Neural cell (in vitro differentiated cells): ENCODE measurements at regions not wholly inside any gene's neighbourhood (a gene's known extent, or its start where the extent isn't known, plus 50 kb on each side); places are given as distances from the start of the nearest gene placed in this dataset.

Experiments used
- H2AFZ ChIP-seq: fragments of 200-600, 300-800 bp; sonication (generic), shearing (Covaris generic); 2 replicates; pipeline ENCODE4 v1.6.0; 2014; ENCODE audit warnings: low read depth, mild to moderate bottlenecking, antibody characterized with exemption, low read length, moderate library complexity
- H3F3A ChIP-seq: fragments of 200-600 bp; shearing (Covaris generic); 2 replicates; pipeline ENCODE4 v1.6.1; 2016; ENCODE audit warnings: mild to moderate bottlenecking, moderate library complexity, mixed read lengths, antibody characterized with exemption, low read length; ENCODE audit not compliant: insufficient read depth, poor library complexity, severe bottlenecking
- H3K27ac ChIP-seq: fragments of 200-600, 300-800 bp; sonication (generic), shearing (Covaris generic); 2 replicates; pipeline ENCODE4 v1.5.1; 2014; ENCODE audit warnings: mild to moderate bottlenecking, low read length, moderate library complexity
- H3K27me3 ChIP-seq: fragments of 300-800, 200-600 bp; sonication (generic), shearing (Covaris generic); 2 replicates; pipeline ENCODE4 v1.6.0; 2014; ENCODE audit warnings: mild to moderate bottlenecking, low read depth, low read length, moderate library complexity; ENCODE audit not compliant: insufficient read depth
- H3K36me3 ChIP-seq: fragments of 300-800, 200-600 bp; sonication (generic), shearing (Covaris generic); 2 replicates; pipeline ENCODE4 v1.5.1; 2014; ENCODE audit warnings: mild to moderate bottlenecking, antibody characterized with exemption, low read length, moderate library complexity; ENCODE audit not compliant: insufficient read depth
- H3K4me2 ChIP-seq: fragments of 300-800, 200-600 bp; sonication (generic), shearing (Covaris generic); 2 replicates; pipeline ENCODE4 v1.6.0; 2014; ENCODE audit warnings: mild to moderate bottlenecking, low read length
- H3K4me3 ChIP-seq: fragments of 300-800, 200-600 bp; sonication (generic), shearing (Covaris generic); 2 replicates; pipeline ENCODE4 v1.5.1; 2014; ENCODE audit warnings: mild to moderate bottlenecking, low read length, moderate library complexity
- H3K79me2 ChIP-seq: fragments of 200-600 bp; shearing (Covaris generic); replicated peaks from 2 replicates; pipeline ENCODE4 v1.6.0; 2014; ENCODE audit warnings: mild to moderate bottlenecking, low read length, moderate library complexity; ENCODE audit not compliant: insufficient read depth
- H3K9ac ChIP-seq: fragments of 300-800, 200-600 bp; sonication (generic), shearing (Covaris generic); 2 replicates; pipeline ENCODE4 v1.6.1; 2016; ENCODE audit warnings: mild to moderate bottlenecking, low read length, mixed read lengths
- H3K9me2 ChIP-seq: fragments of 200-600 bp; shearing (Covaris generic); 2 replicates; pipeline ENCODE4 v1.6.1; 2016; ENCODE audit warnings: mild to moderate bottlenecking, low read length, mixed read lengths; ENCODE audit not compliant: insufficient read depth
- H3K9me3 ChIP-seq: fragments of 200-600, 300-800 bp; sonication (generic), shearing (Covaris generic); 2 replicates; pipeline ENCODE4 v1.6.1; 2016; ENCODE audit warnings: mild to moderate bottlenecking, mixed run types, low read length, moderate library complexity, mixed read lengths
- H4K20me1 ChIP-seq: fragments of 200-600 bp; shearing (Covaris generic); 2 replicates; pipeline ENCODE4 v1.6.1; 2016; ENCODE audit warnings: mild to moderate bottlenecking, mixed run types; ENCODE audit not compliant: insufficient read depth
- EP300 ChIP-seq: fragments of 450-650 bp; conservative IDR thresholded peaks from 2 replicates; pipeline ENCODE4 v1.6.1; 2014; ENCODE audit warnings: antibody characterized with exemption, mild to moderate bottlenecking, moderate library complexity; ENCODE audit not compliant: poor library complexity, severe bottlenecking
- EZH2 ChIP-seq: fragments of 200-600, 300-800 bp; shearing (Covaris generic), sonication (generic); IDR thresholded peaks from 2 replicates; pipeline ENCODE4 v1.6.1; 2014; ENCODE audit warnings: antibody characterized with exemption, low read length, borderline replicate concordance, mild to moderate bottlenecking; ENCODE audit not compliant: insufficient read depth, poor library complexity, severe bottlenecking
- MXI1 ChIP-seq: fragments of 450-650 bp; conservative IDR thresholded peaks from 2 replicates; pipeline ENCODE4 v1.6.1; 2014; ENCODE audit warnings: antibody characterized with exemption, mild to moderate bottlenecking; ENCODE audit not compliant: poor library complexity, severe bottlenecking
- POLR2AphosphoS5 ChIP-seq: IDR thresholded peaks from 2 replicates; pipeline ENCODE4 v1.6.1; 2012
- RAD21 ChIP-seq: fragments of 450-650 bp; conservative IDR thresholded peaks from 2 replicates; pipeline ENCODE4 v1.6.1; 2014; ENCODE audit warnings: antibody characterized with exemption, mild to moderate bottlenecking, moderate library complexity
- SMC3 ChIP-seq: fragments of 450-650 bp; conservative IDR thresholded peaks from 2 replicates; pipeline ENCODE4 v1.6.1; 2014; ENCODE audit warnings: antibody characterized with exemption, mild to moderate bottlenecking, moderate library complexity; ENCODE audit not compliant: poor library complexity
- TAF1 ChIP-seq: IDR thresholded peaks from 2 replicates; pipeline ENCODE4 v1.6.1; 2012; ENCODE audit warnings: low read depth
- TF ChIP-seq, protein P1 (sequence below): fragments of 450-650 bp; IDR thresholded peaks from 2 replicates; pipeline ENCODE4 v1.5.1; 2014; ENCODE audit warnings: antibody characterized with exemption, mild to moderate bottlenecking, moderate library complexity; ENCODE audit not compliant: poor library complexity, severe bottlenecking
- TF ChIP-seq, protein P2 (sequence below): IDR thresholded peaks from 2 replicates; pipeline ENCODE4 v1.6.1; 2012; ENCODE audit warnings: borderline replicate concordance

GRCh38 chr18:61697306-61697909, 195.4 kb downstream of the RNF152 start:
- Histone ChIP-seq H3K36me3 (no peaks in the 10 kb centered on the region), H3K4me2 (no peak overlapping the region), H3F3A (no peaks in the 10 kb centered on the region), H3K4me3 (no peak overlapping the region), H3K79me2 (no peaks in the 10 kb centered on the region), H3K9me3 (no peaks in the 10 kb centered on the region), H3K27ac (no peak overlapping the region), H4K20me1 (no peaks in the 10 kb centered on the region), H3K9me2 (no peaks in the 10 kb centered on the region), H3K9ac (no peak overlapping the region), H3K27me3 (no peaks in the 10 kb centered on the region), H2AFZ (no peak overlapping the region)
- TF ChIP-seq EZH2, result no peak
- no peak for TF ChIP-seq SMC3
- TF ChIP-seq EP300, result no peak
- no peak for TF ChIP-seq MXI1
- no peak for TF ChIP-seq POLR2AphosphoS5

- Histone ChIP-seq H3K4me3 (no peak overlapping the region), H3K9ac (no peak overlapping the region), H3K4me2 (no peak overlapping the region), H3K9me2 (no peaks in the 10 kb centered on the region), H3K36me3 (no peaks in the 10 kb centered on the region), H4K20me1 (no peaks in the 10 kb centered on the region), H3K79me2 (no peaks in the 10 kb centered on the region), H2AFZ (no peak overlapping the region), H3K27me3 (no peaks in the 10 kb centered on the region), H3K9me3 (no peaks in the 10 kb centered on the region), H3K27ac (no peak overlapping the region), H3F3A (no peaks in the 10 kb centered on the region)
- TF ChIP-seq, protein P1, sequence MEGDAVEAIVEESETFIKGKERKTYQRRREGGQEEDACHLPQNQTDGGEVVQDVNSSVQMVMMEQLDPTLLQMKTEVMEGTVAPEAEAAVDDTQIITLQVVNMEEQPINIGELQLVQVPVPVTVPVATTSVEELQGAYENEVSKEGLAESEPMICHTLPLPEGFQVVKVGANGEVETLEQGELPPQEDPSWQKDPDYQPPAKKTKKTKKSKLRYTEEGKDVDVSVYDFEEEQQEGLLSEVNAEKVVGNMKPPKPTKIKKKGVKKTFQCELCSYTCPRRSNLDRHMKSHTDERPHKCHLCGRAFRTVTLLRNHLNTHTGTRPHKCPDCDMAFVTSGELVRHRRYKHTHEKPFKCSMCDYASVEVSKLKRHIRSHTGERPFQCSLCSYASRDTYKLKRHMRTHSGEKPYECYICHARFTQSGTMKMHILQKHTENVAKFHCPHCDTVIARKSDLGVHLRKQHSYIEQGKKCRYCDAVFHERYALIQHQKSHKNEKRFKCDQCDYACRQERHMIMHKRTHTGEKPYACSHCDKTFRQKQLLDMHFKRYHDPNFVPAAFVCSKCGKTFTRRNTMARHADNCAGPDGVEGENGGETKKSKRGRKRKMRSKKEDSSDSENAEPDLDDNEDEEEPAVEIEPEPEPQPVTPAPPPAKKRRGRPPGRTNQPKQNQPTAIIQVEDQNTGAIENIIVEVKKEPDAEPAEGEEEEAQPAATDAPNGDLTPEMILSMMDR, result no peak
- TF ChIP-seq MXI1 (no peak), EZH2 (no peak), EP300 (no peak), SMC3 (no peak), POLR2AphosphoS5 (no peak), TAF1 (no peak), RAD21 (no peak)
- TF ChIP-seq, protein P2, sequence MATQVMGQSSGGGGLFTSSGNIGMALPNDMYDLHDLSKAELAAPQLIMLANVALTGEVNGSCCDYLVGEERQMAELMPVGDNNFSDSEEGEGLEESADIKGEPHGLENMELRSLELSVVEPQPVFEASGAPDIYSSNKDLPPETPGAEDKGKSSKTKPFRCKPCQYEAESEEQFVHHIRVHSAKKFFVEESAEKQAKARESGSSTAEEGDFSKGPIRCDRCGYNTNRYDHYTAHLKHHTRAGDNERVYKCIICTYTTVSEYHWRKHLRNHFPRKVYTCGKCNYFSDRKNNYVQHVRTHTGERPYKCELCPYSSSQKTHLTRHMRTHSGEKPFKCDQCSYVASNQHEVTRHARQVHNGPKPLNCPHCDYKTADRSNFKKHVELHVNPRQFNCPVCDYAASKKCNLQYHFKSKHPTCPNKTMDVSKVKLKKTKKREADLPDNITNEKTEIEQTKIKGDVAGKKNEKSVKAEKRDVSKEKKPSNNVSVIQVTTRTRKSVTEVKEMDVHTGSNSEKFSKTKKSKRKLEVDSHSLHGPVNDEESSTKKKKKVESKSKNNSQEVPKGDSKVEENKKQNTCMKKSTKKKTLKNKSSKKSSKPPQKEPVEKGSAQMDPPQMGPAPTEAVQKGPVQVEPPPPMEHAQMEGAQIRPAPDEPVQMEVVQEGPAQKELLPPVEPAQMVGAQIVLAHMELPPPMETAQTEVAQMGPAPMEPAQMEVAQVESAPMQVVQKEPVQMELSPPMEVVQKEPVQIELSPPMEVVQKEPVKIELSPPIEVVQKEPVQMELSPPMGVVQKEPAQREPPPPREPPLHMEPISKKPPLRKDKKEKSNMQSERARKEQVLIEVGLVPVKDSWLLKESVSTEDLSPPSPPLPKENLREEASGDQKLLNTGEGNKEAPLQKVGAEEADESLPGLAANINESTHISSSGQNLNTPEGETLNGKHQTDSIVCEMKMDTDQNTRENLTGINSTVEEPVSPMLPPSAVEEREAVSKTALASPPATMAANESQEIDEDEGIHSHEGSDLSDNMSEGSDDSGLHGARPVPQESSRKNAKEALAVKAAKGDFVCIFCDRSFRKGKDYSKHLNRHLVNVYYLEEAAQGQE, result no peak
These were observed 198.6 kb downstream of the RNF152 start for GRCh38 chr18:61694236-61694635.
